HepG2 (cell line): ENCODE measurements at regions not wholly inside any gene's neighbourhood (a gene's known extent, or its start where the extent isn't known, plus 50 kb on each side); places are given as distances from the start of the nearest gene placed in this dataset.

Experiments used
- ATAC-seq: fragments of 200-7000 bp; cut with Tn5 transposase; 3 replicates; pipeline ENCODE4 v1.9.1; 2020; ENCODE audit warnings: mild to moderate bottlenecking, moderate library complexity
- BruUV-seq: library from RNA; stranded (reverse); fragments of 400-500 nt; replicated peaks from 2 replicates; lab custom pipeline; 2021; lab: Mats Ljungman, UMichigan
- CTCF ChIA-PET: fragments of 300-600 bp; formaldehyde crosslinking; extraction: SDS; loops from one replicate; lab custom pipeline; 2021; ENCODE audit warnings: low total read pairs, inconsistent platforms, low intra/inter-chr PET ratio; lab: Yijun Ruan, JAX
- POLR2A ChIA-PET: fragments of 350-600 bp; sonication (Branson Sonifier 250); formaldehyde crosslinking; loops from one replicate; lab custom pipeline; 2020; ENCODE audit warnings: antibody characterized with exemption, inconsistent platforms; lab: Yijun Ruan, JAX
- DNase-seq: peaks from one replicate; pipeline ENCODE4 v3.0.0-alpha.2; 2015; ENCODE audit warnings: low spot score
- FAIRE-seq: peaks from 3 replicates; lab custom pipeline; 2011; peaks lifted over from hg19 to GRCh38; lab: Jason Lieb, UNC
- H2AFZ ChIP-seq: one replicate; pipeline ENCODE4 v1.6.1; 2011; ENCODE audit warnings: low read length, inconsistent platforms
- H3K27ac ChIP-seq: fragments of 300-600 bp; 3 replicates; pipeline ENCODE4 v1.8.0; 2011; ENCODE audit warnings: mixed run types, mild to moderate bottlenecking, mixed read lengths, low read length, inconsistent platforms; ENCODE audit not compliant: insufficient read depth; ENCODE audit errors: extremely low read length
- H3K27me3 ChIP-seq, 2 experiments: fragments of 200-600 bp in 1 of 2; 2 replicates in 1 of 2; 3 replicates in 1 of 2; pipeline versions ENCODE4 v1.6.0 to v1.8.0; 2011; ENCODE audit warnings: low read length in 2 of 2, mild to moderate bottlenecking in 2 of 2, moderate library complexity in 2 of 2, inconsistent platforms in 1 of 2; ENCODE audit not compliant: insufficient read depth in 2 of 2, control insufficient read depth in 1 of 2
- H3K36me3 ChIP-seq, 2 experiments: fragments of 200-600 bp in 1 of 2; replicated peaks in 1 of 2; 2 replicates in 1 of 2; 3 replicates in 1 of 2; pipeline versions ENCODE4 v1.5.1 to v1.8.0; 2011; ENCODE audit warnings: low read length in 2 of 2, inconsistent platforms in 1 of 2; ENCODE audit not compliant: insufficient read depth in 2 of 2, control insufficient read depth in 1 of 2
- H3K4me1 ChIP-seq: 2 replicates; pipeline ENCODE4 v1.5.1; 2012; ENCODE audit warnings: low read length, inconsistent platforms; ENCODE audit not compliant: insufficient read depth
- H3K4me2 ChIP-seq: 2 replicates; pipeline ENCODE4 v1.6.0; 2011; ENCODE audit warnings: low read depth, low read length, inconsistent platforms
- H3K4me3 ChIP-seq, 3 experiments: fragments of 200-600 bp in 1 of 3; sonication (generic), shearing (Covaris generic) in 1 of 3; replicated peaks in 1 of 3; 2 replicates each; pipeline ENCODE4 v1.5.1; 2011 to 2016; ENCODE audit warnings: low read length in 3 of 3, inconsistent platforms in 2 of 3, low read depth in 2 of 3, mild to moderate bottlenecking in 2 of 3, control low read depth in 1 of 3, mixed read lengths in 1 of 3; ENCODE audit not compliant: insufficient read depth in 1 of 3
- H3K79me2 ChIP-seq: one replicate; pipeline ENCODE4 v1.6.1; 2011; ENCODE audit warnings: low read length, inconsistent platforms; ENCODE audit not compliant: insufficient read depth
- H3K9ac ChIP-seq: 2 replicates; pipeline ENCODE4 v1.6.0; 2011; ENCODE audit warnings: mild to moderate bottlenecking, low read depth, low read length, inconsistent platforms; ENCODE audit not compliant: insufficient read depth
- H3K9me3 ChIP-seq: 2 replicates; pipeline ENCODE4 v1.5.1; 2012; ENCODE audit warnings: mild to moderate bottlenecking, low read length
- H4K20me1 ChIP-seq: 2 replicates; pipeline ENCODE4 v1.6.0; 2011; ENCODE audit warnings: inconsistent platforms, mild to moderate bottlenecking, low read length, moderate library complexity; ENCODE audit not compliant: insufficient read depth
- AHR ChIP-seq: IDR thresholded peaks from 2 replicates; pipeline ENCODE4 v1.6.1; 2018; ENCODE audit warnings: missing genetic modification reagents, missing compliant biosample characterization
- ATF1 ChIP-seq: IDR thresholded peaks from 2 replicates; pipeline ENCODE4 v1.6.1; 2016; ENCODE audit warnings: mild to moderate bottlenecking, control low read depth
- CEBPB ChIP-seq: IDR thresholded peaks from 2 replicates; pipeline ENCODE4 v1.6.1; 2011; ENCODE audit warnings: low read depth, low read length, improper control_type of control experiment, borderline replicate concordance
- GABPB1 ChIP-seq: IDR thresholded peaks from 2 replicates; pipeline ENCODE4 v1.6.1; 2016; ENCODE audit warnings: mild to moderate bottlenecking, missing genetic modification reagents, moderate library complexity, missing compliant biosample characterization
- HOXA7 ChIP-seq: sonication (generic); formaldehyde crosslinking; IDR thresholded peaks from 2 replicates; pipeline ENCODE4 v1.8.1; 2022; ENCODE audit warnings: mild to moderate bottlenecking, missing genetic modification reagents, moderate library complexity
- JARID2 ChIP-seq: sonication (generic); formaldehyde crosslinking; IDR thresholded peaks from 2 replicates; pipeline ENCODE4 v1.8.1; 2023; ENCODE audit warnings: missing genetic modification reagents, inconsistent platforms; ENCODE audit not compliant: insufficient replicate concordance
- ZNF614 ChIP-seq: IDR thresholded peaks from 2 replicates; pipeline ENCODE4 v1.6.1; 2018; ENCODE audit warnings: missing biosample characterization, missing genetic modification reagents, inconsistent platforms, borderline replicate concordance
- ZNF652 ChIP-seq: IDR thresholded peaks from 2 replicates; pipeline ENCODE4 v1.6.1; 2016; ENCODE audit warnings: low read depth, borderline replicate concordance
- ZNF724P ChIP-seq: sonication (generic); formaldehyde crosslinking; IDR thresholded peaks from 2 replicates; pipeline ENCODE4 v1.8.0; 2022; ENCODE audit warnings: missing genetic modification reagents, borderline replicate concordance
- ZNF761 ChIP-seq: sonication (generic); formaldehyde crosslinking; conservative IDR thresholded peaks from 2 replicates; pipeline ENCODE4 v1.4.0; 2020; ENCODE audit warnings: mild to moderate bottlenecking, missing genetic modification reagents
- ZNF878 ChIP-seq: sonication (generic); formaldehyde crosslinking; IDR thresholded peaks from 2 replicates; pipeline ENCODE4 v1.8.1; 2023; ENCODE audit warnings: mild to moderate bottlenecking, missing genetic modification reagents, moderate library complexity
- WGBS: methylation state at CpG from one replicate; pipeline ENCODE4 v1.1.6; 2017; ENCODE audit warnings: low lambda C conversion rate; 5-methylcytosine and 5-hydroxymethylcytosine counted together
- in situ Hi-C: cut with HindIII; loops from 2 replicates; pipeline ENCODE4 v1.10.0; 2017; ENCODE audit warnings: low pct_unique_long_range_greater_than_20kb; ENCODE audit not compliant: extremely low pct_ligation_motif_present
- intact Hi-C: fragments of 100-400 bp; cut with micrococcal nuclease; formaldehyde crosslinking; loops from one replicate; pipeline ENCODE4 v1.10.0; 2022; ENCODE audit not compliant: unreplicated experiment
- TF ChIP-seq, protein P1 (sequence below): sonication (generic); formaldehyde crosslinking; IDR thresholded peaks from 2 replicates; pipeline ENCODE4 v1.4.0; 2020; ENCODE audit warnings: missing genetic modification reagents, mild to moderate bottlenecking, borderline replicate concordance
- TF ChIP-seq, protein P2 (sequence below): IDR thresholded peaks from 2 replicates; pipeline ENCODE4 v1.6.1; 2016; ENCODE audit warnings: missing biosample characterization, missing genetic modification reagents, low read depth

DNA sequence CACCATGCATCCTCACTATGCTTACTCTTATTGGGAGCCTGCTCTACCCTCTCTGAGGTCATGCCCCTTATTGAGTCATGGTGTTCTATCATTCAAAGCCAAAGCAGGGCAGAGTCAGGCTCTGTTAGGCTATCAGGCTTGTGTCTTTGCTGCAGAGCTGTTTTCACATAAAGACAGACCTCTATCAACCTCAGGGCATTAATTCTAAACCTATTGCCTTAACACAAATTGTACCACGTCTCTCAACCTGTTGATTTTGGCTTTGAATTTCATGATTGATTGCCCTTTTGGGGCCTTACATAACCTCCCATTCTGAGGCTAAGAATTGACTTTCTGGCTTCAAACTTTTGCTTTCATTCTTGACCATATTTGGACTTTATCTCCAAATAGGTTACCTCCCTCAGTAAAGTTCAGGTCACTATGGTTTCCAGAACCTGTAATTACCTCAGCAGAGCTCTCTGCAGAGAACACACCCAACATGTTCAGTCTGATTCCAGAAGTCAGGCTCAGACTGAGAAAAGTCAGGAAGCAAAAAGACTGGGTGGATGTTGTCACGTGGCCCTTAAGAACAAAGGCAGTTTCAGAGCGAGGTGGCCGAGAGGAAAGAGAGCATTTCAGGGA lies 221.4 kb upstream of the NANOGP8 start:
- H3K4me1 ChIP-seq, result peaks cover 8% of the 10 kb centered on the region
- BruUV-seq, result no TSS peak
- H4K20me1 ChIP-seq, result no peaks in the 10 kb centered on the region
- no peak overlapping the region for H3K4me2 ChIP-seq
- H3K79me2 ChIP-seq, result no peaks in the 10 kb centered on the region
- DNase-seq (no peak), ATAC-seq (no peak), FAIRE-seq (no peak)
- in situ Hi-C loops, result no loop called here
- H3K4me3 ChIP-seq, result no peak overlapping the region
- ChIA-PET POLR2A (no interaction called here), CTCF (no interaction called here)
- H2AFZ ChIP-seq, result no peak overlapping the region
- H3K27me3 ChIP-seq, result no peaks in the 10 kb centered on the region
- H3K36me3 ChIP-seq, result no peaks in the 10 kb centered on the region
- H3K9ac ChIP-seq, result no peak overlapping the region
- no peaks in the 10 kb centered on the region for H3K9me3 ChIP-seq
- no peak overlapping the region for H3K27ac ChIP-seq
- WGBS, result 37% methylated on average over 4 of the region's 4 CpGs
- TF ChIP-seq ZNF652 (CRISPR knock-in tag), result no peak
- TF ChIP-seq, protein P1, sequence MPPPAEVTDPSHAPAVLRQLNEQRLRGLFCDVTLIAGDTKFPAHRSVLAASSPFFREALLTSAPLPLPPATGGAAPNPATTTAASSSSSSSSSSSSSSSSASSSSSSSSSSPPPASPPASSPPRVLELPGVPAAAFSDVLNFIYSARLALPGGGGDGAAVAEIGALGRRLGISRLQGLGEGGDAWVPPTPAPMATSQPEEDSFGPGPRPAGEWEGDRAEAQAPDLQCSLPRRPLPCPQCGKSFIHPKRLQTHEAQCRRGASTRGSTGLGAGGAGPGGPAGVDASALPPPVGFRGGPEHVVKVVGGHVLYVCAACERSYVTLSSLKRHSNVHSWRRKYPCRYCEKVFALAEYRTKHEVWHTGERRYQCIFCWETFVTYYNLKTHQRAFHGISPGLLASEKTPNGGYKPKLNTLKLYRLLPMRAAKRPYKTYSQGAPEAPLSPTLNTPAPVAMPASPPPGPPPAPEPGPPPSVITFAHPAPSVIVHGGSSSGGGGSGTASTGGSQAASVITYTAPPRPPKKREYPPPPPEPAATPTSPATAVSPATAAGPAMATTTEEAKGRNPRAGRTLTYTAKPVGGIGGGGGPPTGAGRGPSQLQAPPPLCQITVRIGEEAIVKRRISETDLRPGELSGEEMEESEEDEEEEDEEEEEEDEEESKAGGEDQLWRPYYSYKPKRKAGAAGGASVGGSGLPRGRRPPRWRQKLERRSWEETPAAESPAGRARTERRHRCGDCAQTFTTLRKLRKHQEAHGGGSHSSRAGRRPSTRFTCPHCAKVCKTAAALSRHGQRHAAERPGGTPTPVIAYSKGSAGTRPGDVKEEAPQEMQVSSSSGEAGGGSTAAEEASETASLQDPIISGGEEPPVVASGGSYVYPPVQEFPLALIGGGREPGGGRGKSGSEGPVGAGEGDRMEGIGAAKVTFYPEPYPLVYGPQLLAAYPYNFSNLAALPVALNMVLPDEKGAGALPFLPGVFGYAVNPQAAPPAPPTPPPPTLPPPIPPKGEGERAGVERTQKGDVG (CRISPR knock-in tag), result no peak
- intact Hi-C loops, result no loop called here

DNA sequence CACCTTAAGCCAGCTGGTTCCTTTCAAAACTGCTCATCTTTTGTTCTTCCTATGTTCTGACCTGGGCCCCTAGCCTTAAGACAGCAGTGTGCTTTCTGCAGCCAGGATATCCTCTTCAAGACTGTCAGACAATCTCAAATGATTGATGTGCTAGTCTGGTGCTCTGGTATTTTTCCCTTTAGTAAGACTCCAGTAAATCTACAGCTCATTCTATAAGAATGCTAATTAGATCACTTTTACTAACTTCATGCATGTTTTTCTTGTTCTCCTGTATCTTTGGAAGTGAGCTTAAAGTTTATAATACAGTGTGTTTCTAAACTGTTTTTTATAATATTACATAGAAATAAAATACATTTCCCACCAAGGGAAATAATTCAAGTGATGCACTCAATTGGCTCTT lies 220.9 kb upstream of the NANOGP8 start:
- Histone ChIP-seq H3K36me3 (no peaks in the 10 kb centered on the region), H3K27ac (no peak overlapping the region), H3K4me3 (no peak overlapping the region), H4K20me1 (no peaks in the 10 kb centered on the region), H3K9ac (no peak overlapping the region), H3K4me1 (peaks cover 8% of the 10 kb centered on the region), H3K9me3 (no peaks in the 10 kb centered on the region), H3K79me2 (no peaks in the 10 kb centered on the region), H2AFZ (no peak overlapping the region), H3K27me3 (no peaks in the 10 kb centered on the region), H3K4me2 (no peak overlapping the region)
- POLR2A ChIA-PET, result no interaction called here
- no TSS peak for BruUV-seq
- in situ Hi-C loops, result no loop called here
- ATAC-seq (no peak), DNase-seq (no peak), FAIRE-seq (no peak)
- intact Hi-C loops, result no loop called here
- CTCF ChIA-PET, result no interaction called here
- no peak for TF ChIP-seq CEBPB
- no peak for TF ChIP-seq ATF1 (CRISPR knock-in tag)
- TF ChIP-seq, protein P2, sequence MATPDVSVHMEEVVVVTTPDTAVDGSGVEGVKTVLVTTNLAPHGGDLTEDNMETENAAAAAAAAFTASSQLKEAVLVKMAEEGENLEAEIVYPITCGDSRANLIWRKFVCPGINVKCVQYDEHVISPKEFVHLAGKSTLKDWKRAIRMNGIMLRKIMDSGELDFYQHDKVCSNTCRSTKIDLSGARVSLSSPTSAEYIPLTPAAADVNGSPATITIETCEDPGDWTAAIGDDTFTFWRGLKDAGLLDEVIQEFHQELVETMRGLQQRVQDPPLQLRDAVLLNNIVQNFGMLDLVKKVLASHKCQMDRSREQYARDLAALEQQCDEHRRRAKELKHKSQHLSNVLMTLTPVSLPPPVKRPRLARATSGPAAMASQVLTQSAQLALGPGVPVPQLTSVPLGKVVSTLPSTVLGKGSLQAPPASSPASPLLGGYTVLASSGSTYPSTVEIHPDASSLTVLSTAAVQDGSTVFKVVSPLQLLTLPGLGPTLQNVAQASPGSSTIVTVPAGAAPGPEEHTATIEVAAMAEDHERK (CRISPR knock-in tag), result no peak
- no peak for TF ChIP-seq HOXA7 (CRISPR knock-in tag)
- TF ChIP-seq AHR (CRISPR knock-in tag), result no peak
- no peak for TF ChIP-seq ZNF761
- TF ChIP-seq ZNF614 (CRISPR knock-in tag), result no peak
- no peak for TF ChIP-seq ZNF878 (CRISPR knock-in tag)
- no peak for TF ChIP-seq JARID2 (CRISPR knock-in tag)
- TF ChIP-seq GABPB1 (CRISPR knock-in tag), result no peak
- TF ChIP-seq ZNF724P, result no peak
